K562 (cell line): ENCODE measurements at regions not wholly inside any gene's neighbourhood (a gene's known extent, or its start where the extent isn't known, plus 50 kb on each side); places are given as distances from the start of the nearest gene placed in this dataset.

ENCODE experiments used
- ATAC-seq: fragments of 200-7000 bp; cut with Tn5 transposase; 3 replicates; pipeline ENCODE4 v1.9.1; 2020; ENCODE audit warnings: moderate library complexity
- BruUV-seq: library from RNA; stranded (reverse); fragments of 400-500 nt; replicated peaks from 2 replicates; lab custom pipeline; 2021; lab: Mats Ljungman, UMichigan
- CTCF ChIA-PET: fragments of 300-600 bp; formaldehyde crosslinking; extraction: SDS; loops from one replicate; lab custom pipeline; 2021; ENCODE audit warnings: low intra/inter-chr PET ratio; lab: Yijun Ruan, JAX
- POLR2A ChIA-PET: fragments of 300-600, 350-650 bp; sonication (Branson Sonifier 250); formaldehyde crosslinking; extraction: SDS; loops from one replicate; lab custom pipeline; 2021; ENCODE audit warnings: antibody characterized with exemption, inconsistent platforms; lab: Yijun Ruan, JAX
- DNase-seq, 4 experiments: peaks; one replicate each; pipeline versions ENCODE4 v3.0.0 to v3.0.0-alpha.2; 2011 to 2018; ENCODE audit warnings: low spot score in 3 of 4, mixed read lengths in 3 of 4; ENCODE audit errors: extremely low read depth in 1 of 4
- FAIRE-seq: peaks from 2 replicates; lab custom pipeline; 2011; peaks lifted over from hg19 to GRCh38; lab: Jason Lieb, UNC
- H2AFZ ChIP-seq: 2 replicates; pipeline ENCODE4 v1.6.0; 2011; ENCODE audit warnings: low read depth, low read length, control low read depth, inconsistent platforms
- H3K27ac ChIP-seq: fragments of 200-600 bp; 3 replicates; pipeline ENCODE4 v1.8.0; 2011; ENCODE audit warnings: low read depth, mild to moderate bottlenecking, control low read depth, inconsistent platforms, low read length, moderate library complexity, mixed read lengths; ENCODE audit errors: extremely low read depth
- H3K27me3 ChIP-seq, 2 experiments: fragments of 300-600 bp in 1 of 2; 2 replicates in 1 of 2; 3 replicates in 1 of 2; pipeline versions ENCODE4 v1.6.0 to v1.8.0; 2011; ENCODE audit warnings: inconsistent platforms in 2 of 2, low read length in 2 of 2, mild to moderate bottlenecking in 1 of 2, mixed read lengths in 1 of 2, moderate library complexity in 1 of 2; ENCODE audit not compliant: control insufficient read depth in 2 of 2, insufficient read depth in 2 of 2
- H3K36me3 ChIP-seq: fragments of 300-600 bp; 3 replicates; pipeline ENCODE4 v1.8.0; 2011; ENCODE audit warnings: mild to moderate bottlenecking, low read length, inconsistent platforms; ENCODE audit not compliant: control insufficient read depth, insufficient read depth
- H3K4me1 ChIP-seq, 2 experiments: fragments of 200-600 bp in 1 of 2; replicated peaks in 1 of 2; 2 replicates in 1 of 2; 3 replicates in 1 of 2; pipeline versions ENCODE4 v1.5.1 to v1.8.0; 2011; ENCODE audit warnings: inconsistent platforms in 2 of 2, low read length in 2 of 2, mild to moderate bottlenecking in 1 of 2, mixed read lengths in 1 of 2, moderate library complexity in 1 of 2; ENCODE audit not compliant: control insufficient read depth in 2 of 2, insufficient read depth in 2 of 2
- H3K4me2 ChIP-seq: 2 replicates; pipeline ENCODE4 v1.6.1; 2011; ENCODE audit warnings: low read length, control low read depth, inconsistent platforms, mixed read lengths; ENCODE audit not compliant: insufficient read depth
- H3K4me3 ChIP-seq: fragments of 200-600 bp; sonication (generic), shearing (Covaris generic); 2 replicates; pipeline ENCODE4 v1.5.1; 2016; ENCODE audit warnings: control low read depth, inconsistent platforms
- H3K79me2 ChIP-seq: fragments of 200-600 bp; 3 replicates; pipeline ENCODE4 v1.8.0; 2011; ENCODE audit warnings: low read length, inconsistent platforms; ENCODE audit not compliant: control insufficient read depth, insufficient read depth
- H3K9ac ChIP-seq, 2 experiments: 2 replicates each; pipeline versions ENCODE4 v1.6.0 to v1.6.1; 2011; ENCODE audit warnings: low read depth in 2 of 2, low read length in 2 of 2, control low read depth in 1 of 2, inconsistent platforms in 1 of 2, mild to moderate bottlenecking in 1 of 2, mixed read lengths in 1 of 2; ENCODE audit not compliant: insufficient read depth in 1 of 2
- H3K9me1 ChIP-seq: one replicate; pipeline ENCODE4 v1.6.0; 2011; ENCODE audit warnings: inconsistent platforms, mild to moderate bottlenecking, low read length, moderate library complexity; ENCODE audit not compliant: control insufficient read depth, insufficient read depth
- H3K9me3 ChIP-seq: replicated peaks from 2 replicates; pipeline ENCODE4 v1.5.1; 2011; ENCODE audit warnings: low read depth, low read length, inconsistent platforms; ENCODE audit not compliant: control insufficient read depth, insufficient read depth
- H4K20me1 ChIP-seq: replicated peaks from 2 replicates; pipeline ENCODE4 v1.6.1; 2011; ENCODE audit warnings: low read length, inconsistent platforms, mixed read lengths; ENCODE audit not compliant: control insufficient read depth, insufficient read depth
- BACH1 ChIP-seq: fragments of 200-800 bp; sonication (Bioruptor generic); IDR thresholded peaks from 2 replicates; pipeline ENCODE4 v1.6.1; 2016; ENCODE audit warnings: missing genetic modification characterization, missing compliant biosample characterization
- BCL6 ChIP-seq: fragments of 250-450 bp; sonication (Bioruptor Pico); IDR thresholded peaks from 2 replicates; pipeline ENCODE4 v1.4.0; 2020
- BDP1 ChIP-seq: IDR thresholded peaks from 3 replicates; pipeline ENCODE4 v1.6.1; 2011; ENCODE audit not compliant: insufficient read length, insufficient read depth
- BMI1 ChIP-seq: fragments of 150-350 bp; IDR thresholded peaks from 2 replicates; pipeline ENCODE4 v1.6.1; 2014; ENCODE audit warnings: low read length
- ELF4 ChIP-seq: fragments of 450-650 bp; formaldehyde crosslinking; IDR thresholded peaks from 2 replicates; pipeline ENCODE4 v1.4.0; 2022; ENCODE audit warnings: missing genetic modification characterization
- MAFG ChIP-seq: fragments of 450-650 bp; conservative IDR thresholded peaks from 2 replicates; pipeline ENCODE4 v1.6.1; 2016; ENCODE audit warnings: missing genetic modification characterization, missing compliant biosample characterization
- NFRKB ChIP-seq: fragments of 450-650 bp; IDR thresholded peaks from 2 replicates; pipeline ENCODE4 v1.6.1; 2016; ENCODE audit warnings: low read depth
- PHTF2 ChIP-seq: fragments of 250-450 bp; sonication (Bioruptor Pico); IDR thresholded peaks from 2 replicates; pipeline ENCODE4 v1.5.0; 2021; ENCODE audit warnings: mild to moderate bottlenecking
- RBBP5 ChIP-seq: fragments of 200-600 bp; sonication (generic); IDR thresholded peaks from 2 replicates; pipeline ENCODE4 v1.6.1; 2012; ENCODE audit warnings: borderline replicate concordance, mild to moderate bottlenecking, low read length, control low read depth, inconsistent platforms; ENCODE audit not compliant: insufficient read depth, poor library complexity, severe bottlenecking
- RBM22 ChIP-seq: fragments of 200-400 bp; formaldehyde crosslinking; IDR thresholded peaks from 2 replicates; pipeline ENCODE4 v1.6.1; 2018; ENCODE audit warnings: low read length, low read depth; ENCODE audit not compliant: poor library complexity, severe bottlenecking
- RBM34 ChIP-seq: fragments of 200-400 bp; formaldehyde crosslinking; IDR thresholded peaks from 2 replicates; pipeline ENCODE4 v1.6.1; 2018; ENCODE audit warnings: low read length, borderline replicate concordance; ENCODE audit not compliant: insufficient read depth
- RCOR1 ChIP-seq, 2 experiments: IDR thresholded peaks; 2 replicates each; pipeline ENCODE4 v1.6.1; 2012; ENCODE audit warnings: low read depth in 2 of 2, low read length in 2 of 2, borderline replicate concordance in 1 of 2, improper control_type of control experiment in 1 of 2
- SPI1 ChIP-seq: IDR thresholded peaks from 2 replicates; pipeline ENCODE4 v1.6.1; 2011; ENCODE audit warnings: low read depth, low read length, control low read depth, borderline replicate concordance
- ZNF507 ChIP-seq: conservative IDR thresholded peaks from 2 replicates; pipeline ENCODE4 v1.6.1; 2017; ENCODE audit warnings: missing genetic modification characterization, missing compliant biosample characterization
- in situ Hi-C: fragments of 300-500 bp; cut with MboI; formaldehyde crosslinking; loops from 4 replicates; pipeline ENCODE4 v1.15.0; 2018; ENCODE audit warnings: inconsistent platforms, mixed read lengths
- intact Hi-C: fragments of 100-400 bp; cut with micrococcal nuclease; formaldehyde crosslinking; loops from 2 replicates; pipeline ENCODE4 v1.14.2; 2022
- TF ChIP-seq, protein P1 (sequence below): fragments of 250-450 bp; sonication (Bioruptor Pico); IDR thresholded peaks from 2 replicates; pipeline ENCODE4 v1.5.0; 2022; ENCODE audit warnings: mild to moderate bottlenecking

DNA sequence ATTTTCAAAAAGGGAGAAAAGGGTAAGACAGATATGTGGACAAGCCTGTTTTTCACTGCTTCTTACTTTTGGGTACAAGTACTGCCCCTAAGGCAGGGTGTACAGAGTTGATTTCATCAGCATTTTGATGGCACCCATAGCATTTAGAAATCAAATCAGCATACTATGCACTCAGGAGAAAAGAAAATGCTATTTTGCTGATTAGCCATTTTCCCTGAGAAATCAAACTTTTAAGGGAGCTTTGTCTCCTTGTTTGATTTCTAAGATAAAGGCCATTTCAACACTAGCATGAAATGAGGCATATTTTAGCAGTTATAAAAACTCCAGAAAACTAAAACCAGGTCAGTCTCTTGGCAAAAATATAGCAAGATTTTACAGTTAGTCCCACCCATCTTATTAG is 2269.4 kb upstream of the WWC1 start:
- FAIRE-seq = no peak
- H3K9ac ChIP-seq = no peak overlapping the region
- H4K20me1 ChIP-seq = no peaks in the 10 kb centered on the region
- H3K79me2 ChIP-seq = no peaks in the 10 kb centered on the region
- DNase-seq = no peak
- H3K4me1 ChIP-seq = no peaks in the 10 kb centered on the region
- H2AFZ ChIP-seq = no peak overlapping the region
- no peaks in the 10 kb centered on the region for H3K27me3 ChIP-seq
- H3K4me2 ChIP-seq = no peak overlapping the region
- in situ Hi-C loops = no loop called here
- ATAC-seq = no peak
- no peak overlapping the region for H3K27ac ChIP-seq
- CTCF ChIA-PET = no interaction called here
- H3K4me3 ChIP-seq = no peak overlapping the region
- no peaks in the 10 kb centered on the region for H3K9me1 ChIP-seq
- no TSS peak for BruUV-seq
- no peaks in the 10 kb centered on the region for H3K36me3 ChIP-seq
- TF ChIP-seq MAFG (tag) = no peak
- TF ChIP-seq BACH1 = no peak
- TF ChIP-seq ZNF507 (tag) = no peak
- TF ChIP-seq, all 486 proteins: peak for 0
- intact Hi-C loops = no loop called here
- H3K9me3 ChIP-seq = no peaks in the 10 kb centered on the region
- POLR2A ChIA-PET = no interaction called here

DNA sequence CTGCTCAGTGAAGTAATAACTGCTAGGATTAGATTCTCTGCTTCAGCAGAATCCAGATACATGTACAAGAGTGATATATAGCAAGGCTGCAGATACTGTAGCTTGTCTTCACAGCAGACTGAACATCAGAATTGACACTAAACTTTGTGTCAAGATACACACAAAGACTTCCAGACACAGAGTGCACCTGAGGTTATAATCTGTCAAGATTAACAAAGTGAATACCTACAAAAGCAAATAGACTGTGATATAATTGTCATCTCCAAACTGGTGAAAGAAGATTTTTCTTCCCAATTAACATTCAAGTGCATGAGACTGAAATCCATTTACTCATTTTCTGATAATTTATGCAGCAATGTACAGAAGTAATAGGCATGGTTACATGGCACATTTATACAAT is 2266.5 kb upstream of the WWC1 start:
- H3K79me2 ChIP-seq = no peaks in the 10 kb centered on the region
- TF ChIP-seq ELF4 (CRISPR knock-in tag) = no peak
- TF ChIP-seq BMI1 = no peak
- TF ChIP-seq RBM22 = no peak
- TF ChIP-seq RBBP5 = no peak
- no peak for TF ChIP-seq NFRKB
- TF ChIP-seq, protein P1, sequence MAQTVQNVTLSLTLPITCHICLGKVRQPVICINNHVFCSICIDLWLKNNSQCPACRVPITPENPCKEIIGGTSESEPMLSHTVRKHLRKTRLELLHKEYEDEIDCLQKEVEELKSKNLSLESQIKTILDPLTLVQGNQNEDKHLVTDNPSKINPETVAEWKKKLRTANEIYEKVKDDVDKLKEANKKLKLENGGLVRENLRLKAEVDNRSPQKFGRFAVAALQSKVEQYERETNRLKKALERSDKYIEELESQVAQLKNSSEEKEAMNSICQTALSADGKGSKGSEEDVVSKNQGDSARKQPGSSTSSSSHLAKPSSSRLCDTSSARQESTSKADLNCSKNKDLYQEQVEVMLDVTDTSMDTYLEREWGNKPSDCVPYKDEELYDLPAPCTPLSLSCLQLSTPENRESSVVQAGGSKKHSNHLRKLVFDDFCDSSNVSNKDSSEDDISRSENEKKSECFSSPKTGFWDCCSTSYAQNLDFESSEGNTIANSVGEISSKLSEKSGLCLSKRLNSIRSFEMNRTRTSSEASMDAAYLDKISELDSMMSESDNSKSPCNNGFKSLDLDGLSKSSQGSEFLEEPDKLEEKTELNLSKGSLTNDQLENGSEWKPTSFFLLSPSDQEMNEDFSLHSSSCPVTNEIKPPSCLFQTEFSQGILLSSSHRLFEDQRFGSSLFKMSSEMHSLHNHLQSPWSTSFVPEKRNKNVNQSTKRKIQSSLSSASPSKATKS (CRISPR knock-in tag) = no peak
- TF ChIP-seq SPI1 = no peak
- no peak for TF ChIP-seq PHTF2
- TF ChIP-seq RBM34 = no peak
- no peak for TF ChIP-seq RCOR1 (IDR thresholded peaks at IDR 0.05; ENCODE audit: borderline replicate concordance in 1 of 2, low read depth in 2 of 2, low read length in 2 of 2)
- no peak for TF ChIP-seq BCL6
- TF ChIP-seq BDP1 = no peak
- TF ChIP-seq, all 486 proteins: peak for 0
- ATAC-seq (no peak), FAIRE-seq (no peak), DNase-seq (no peak)
- H3K4me3 ChIP-seq = no peak overlapping the region
- H3K27ac ChIP-seq = no peak overlapping the region
- no peaks in the 10 kb centered on the region for H3K36me3 ChIP-seq
- no peaks in the 10 kb centered on the region for H3K9me3 ChIP-seq
- CTCF ChIA-PET = no interaction called here
- no TSS peak for BruUV-seq
- no peak overlapping the region for H3K4me2 ChIP-seq
- POLR2A ChIA-PET = no interaction called here
- in situ Hi-C loops = no loop called here
- no peaks in the 10 kb centered on the region for H3K4me1 ChIP-seq
- no peaks in the 10 kb centered on the region for H3K27me3 ChIP-seq
- no peaks in the 10 kb centered on the region for H3K9me1 ChIP-seq
- no peak overlapping the region for H3K9ac ChIP-seq
- no peak overlapping the region for H2AFZ ChIP-seq
- intact Hi-C loops = no loop called here
- H4K20me1 ChIP-seq = no peaks in the 10 kb centered on the region
